GM23248 (cell line): ENCODE measurements at regions not wholly inside any gene's neighbourhood (a gene's known extent, or its start where the extent isn't known, plus 50 kb on each side); places are given as distances from the start of the nearest gene placed in this dataset.

Source experiments
- EZH2 ChIP-seq: fragments of 200-600 bp; sonication (generic); IDR thresholded peaks from 2 replicates; pipeline ENCODE4 v1.6.1; 2018; ENCODE audit warnings: antibody characterized with exemption, mild to moderate bottlenecking; ENCODE audit not compliant: insufficient read depth, poor library complexity, severe bottlenecking
- EZH2phosphoT487 ChIP-seq: fragments of 200-600 bp; sonication (generic); IDR thresholded peaks from 2 replicates; pipeline ENCODE4 v1.6.1; 2018; ENCODE audit warnings: antibody characterized with exemption, moderate library complexity, mild to moderate bottlenecking, low read depth; ENCODE audit not compliant: insufficient read depth

DNA sequence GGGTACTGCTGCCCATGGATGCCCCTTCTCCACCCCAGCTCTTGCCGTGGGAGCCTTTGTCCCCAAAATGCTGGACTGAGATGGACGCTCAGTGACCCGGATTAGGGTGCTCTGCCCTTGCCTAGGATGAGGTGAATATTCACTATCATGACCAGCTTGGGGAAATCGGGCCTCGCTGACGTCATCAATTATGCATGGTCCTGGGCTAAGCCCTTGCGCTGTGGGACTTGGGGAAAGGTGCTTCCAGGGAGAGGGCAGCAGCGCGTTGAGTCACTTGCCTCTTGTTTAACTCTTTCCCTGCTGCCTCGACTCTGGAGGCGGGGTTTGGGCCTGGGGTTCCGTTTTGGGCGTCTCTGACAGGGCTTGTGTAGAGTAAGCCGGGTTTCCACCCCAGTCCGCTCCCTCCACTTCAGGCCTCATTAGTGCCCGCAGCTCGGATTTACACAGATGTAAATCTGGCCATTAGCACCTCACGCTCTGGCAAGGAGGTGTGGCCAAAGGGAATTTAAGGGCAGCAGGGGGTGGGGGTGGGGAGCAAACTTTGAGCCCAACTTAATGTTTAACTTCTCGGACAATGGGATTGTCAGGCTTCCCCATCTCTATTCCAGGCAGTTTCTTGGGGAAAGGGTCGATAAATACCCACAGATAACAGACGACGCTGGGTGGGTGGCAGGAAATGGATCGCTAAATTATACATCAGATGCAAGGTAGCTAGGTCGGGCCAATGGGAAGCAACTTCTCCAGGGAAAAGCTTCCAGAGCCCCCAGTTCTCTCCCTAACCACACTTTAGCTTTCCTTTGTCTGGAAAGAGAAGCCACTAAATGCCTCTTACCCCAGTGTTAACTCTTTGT, 51.3 kb upstream of the TCF7L2 start:
- no peak for TF ChIP-seq EZH2
- TF ChIP-seq EZH2phosphoT487 = no peak
